Adipocyte (in vitro differentiated cells): ENCODE measurements at regions not wholly inside any gene's neighbourhood (a gene's known extent, or its start where the extent isn't known, plus 50 kb on each side); places are given as distances from the start of the nearest gene placed in this dataset.

Source experiments
- DNase-seq: peaks from one replicate; pipeline ENCODE4 v3.0.0-alpha.2; 2015; ENCODE audit warnings: low read depth
- H3K27me3 ChIP-seq: replicated peaks from 2 replicates; pipeline ENCODE4 v1.7.0; 2013; ENCODE audit warnings: mild to moderate bottlenecking, low read length, moderate library complexity; ENCODE audit not compliant: control insufficient read depth, insufficient read depth
- H3K36me3 ChIP-seq: 2 replicates; pipeline ENCODE4 v1.7.0; 2013; ENCODE audit warnings: low read length, mild to moderate bottlenecking, moderate library complexity; ENCODE audit not compliant: control insufficient read depth, insufficient read depth, severe bottlenecking
- H3K4me1 ChIP-seq: 2 replicates; pipeline ENCODE4 v1.7.0; 2013; ENCODE audit warnings: mild to moderate bottlenecking, low read length, moderate library complexity; ENCODE audit not compliant: control insufficient read depth, insufficient read depth
- H3K4me3 ChIP-seq: 2 replicates; pipeline ENCODE4 v1.7.0; 2013; ENCODE audit warnings: mild to moderate bottlenecking, low read length, moderate library complexity
- H3K9ac ChIP-seq: 2 replicates; pipeline ENCODE4 v1.7.0; 2013; ENCODE audit warnings: mild to moderate bottlenecking, low read length, moderate library complexity
- H3K9me3 ChIP-seq: 2 replicates; pipeline ENCODE4 v1.7.0; 2013; ENCODE audit warnings: mild to moderate bottlenecking, low read length, moderate library complexity; ENCODE audit not compliant: control insufficient read depth

- Histone ChIP-seq H3K4me3 (no peak overlapping the region), H3K27me3 (peaks cover 60% of the 10 kb centered on the region), H3K4me1 (no peaks in the 10 kb centered on the region), H3K9me3 (no peaks in the 10 kb centered on the region), H3K9ac (no peak overlapping the region), H3K36me3 (no peaks in the 10 kb centered on the region)
- DNase-seq, result no peak
These were observed 151.5 kb upstream of the PHACTR3 start for GRCh38 chr20:59452856-59453255.

GRCh38 chr20:59453759-59454560, 150.4 kb upstream of the PHACTR3 start:
- Histone ChIP-seq H3K36me3 (no peaks in the 10 kb centered on the region), H3K9me3 (peaks cover 3% of the 10 kb centered on the region), H3K4me3 (no peak overlapping the region), H3K27me3 (peaks cover 59% of the 10 kb centered on the region), H3K9ac (no peak overlapping the region), H3K4me1 (no peaks in the 10 kb centered on the region)
- no peak for DNase-seq

- peak; percentile 75 for DNase-seq
- H3K27me3 ChIP-seq, result peaks cover 57% of the 10 kb centered on the region
These were observed 148.7 kb upstream of the PHACTR3 start for GRCh38 chr20:59455402-59456341.

GRCh38 chr20:59456342-59457279, 147.7 kb upstream of the PHACTR3 start:
- Histone ChIP-seq H3K9me3 (peaks cover 10% of the 10 kb centered on the region), H3K4me1 (no peaks in the 10 kb centered on the region), H3K4me3 (no peak overlapping the region), H3K9ac (no peak overlapping the region), H3K36me3 (no peaks in the 10 kb centered on the region), H3K27me3 (peaks cover 52% of the 10 kb centered on the region)
- DNase-seq, result no peak

More at GRCh38 chr20:59455402-59456341, 148.7 kb upstream of the PHACTR3 start:
- H3K9ac ChIP-seq, result no peak overlapping the region
- H3K36me3 ChIP-seq, result no peaks in the 10 kb centered on the region
- H3K9me3 ChIP-seq, result peaks cover 10% of the 10 kb centered on the region
- no peak overlapping the region for H3K4me3 ChIP-seq
- H3K4me1 ChIP-seq, result no peaks in the 10 kb centered on the region

GRCh38 chr20:59458645-59459044, 145.7 kb upstream of the PHACTR3 start:
- H3K9me3 ChIP-seq, result peaks cover 10% of the 10 kb centered on the region
- no peaks in the 10 kb centered on the region for H3K4me1 ChIP-seq
- DNase-seq, result no peak
- no peak overlapping the region for H3K4me3 ChIP-seq
- no peak overlapping the region for H3K9ac ChIP-seq
- peaks cover 39% of the 10 kb centered on the region for H3K27me3 ChIP-seq
- H3K36me3 ChIP-seq, result no peaks in the 10 kb centered on the region

GRCh38 chr20:59459586-59459985, 144.8 kb upstream of the PHACTR3 start:
- Histone ChIP-seq H3K9ac (no peak overlapping the region), H3K27me3 (peaks cover 33% of the 10 kb centered on the region), H3K4me3 (no peak overlapping the region), H3K4me1 (no peaks in the 10 kb centered on the region), H3K36me3 (no peaks in the 10 kb centered on the region), H3K9me3 (peaks cover 10% of the 10 kb centered on the region)
- DNase-seq, result no peak

GRCh38 chr20:59460352-59460751, 144.0 kb upstream of the PHACTR3 start:
- Histone ChIP-seq H3K9me3 (peaks cover 10% of the 10 kb centered on the region), H3K36me3 (no peaks in the 10 kb centered on the region), H3K4me1 (no peaks in the 10 kb centered on the region), H3K9ac (no peak overlapping the region), H3K4me3 (no peak overlapping the region), H3K27me3 (peaks cover 33% of the 10 kb centered on the region)
- no peak for DNase-seq

- no peaks in the 10 kb centered on the region for H3K4me1 ChIP-seq
- no peak overlapping the region for H3K4me3 ChIP-seq
- no peaks in the 10 kb centered on the region for H3K36me3 ChIP-seq
- H3K9ac ChIP-seq, result no peak overlapping the region
- H3K9me3 ChIP-seq, result peaks cover 10% of the 10 kb centered on the region
- peaks cover 29% of the 10 kb centered on the region for H3K27me3 ChIP-seq
- DNase-seq, result no peak
These were observed 142.8 kb upstream of the PHACTR3 start for GRCh38 chr20:59461526-59461925.

GRCh38 chr20:59462249-59462648, 142.1 kb upstream of the PHACTR3 start:
- no peaks in the 10 kb centered on the region for H3K36me3 ChIP-seq
- DNase-seq, result no peak
- H3K9ac ChIP-seq, result no peak overlapping the region
- peaks cover 24% of the 10 kb centered on the region for H3K27me3 ChIP-seq
- H3K4me1 ChIP-seq, result no peaks in the 10 kb centered on the region
- H3K9me3 ChIP-seq, result peaks cover 10% of the 10 kb centered on the region
- H3K4me3 ChIP-seq, result no peak overlapping the region

- Histone ChIP-seq H3K9me3 (peaks cover 10% of the 10 kb centered on the region), H3K36me3 (no peaks in the 10 kb centered on the region), H3K4me3 (no peak overlapping the region), H3K27me3 (peaks cover 18% of the 10 kb centered on the region), H3K4me1 (no peaks in the 10 kb centered on the region), H3K9ac (no peak overlapping the region)
- DNase-seq, result no peak
These were observed 140.8 kb upstream of the PHACTR3 start for GRCh38 chr20:59463541-59463940.
